Mammary epithelial cell (primary cell): ENCODE measurements at regions not wholly inside any gene's neighbourhood (a gene's known extent, or its start where the extent isn't known, plus 50 kb on each side); places are given as distances from the start of the nearest gene placed in this dataset.

Source experiments
- CTCF ChIP-seq, 2 donors: IDR thresholded peaks in 1 of 2; conservative IDR thresholded peaks in 1 of 2; 2 replicates each; pipeline ENCODE4 v1.5.1; 2011 to 2012; ENCODE audit warnings: inconsistent platforms in 2 of 2, low read length in 2 of 2, mild to moderate bottlenecking in 2 of 2, control low read depth in 1 of 2, low read depth in 1 of 2; ENCODE audit not compliant: insufficient read depth in 1 of 2; ENCODE audit errors: extremely low read depth in 1 of 2
- EZH2 ChIP-seq: IDR thresholded peaks from 2 replicates; pipeline ENCODE4 v1.6.1; 2012; ENCODE audit warnings: low read length, inconsistent platforms, borderline replicate concordance

DNA sequence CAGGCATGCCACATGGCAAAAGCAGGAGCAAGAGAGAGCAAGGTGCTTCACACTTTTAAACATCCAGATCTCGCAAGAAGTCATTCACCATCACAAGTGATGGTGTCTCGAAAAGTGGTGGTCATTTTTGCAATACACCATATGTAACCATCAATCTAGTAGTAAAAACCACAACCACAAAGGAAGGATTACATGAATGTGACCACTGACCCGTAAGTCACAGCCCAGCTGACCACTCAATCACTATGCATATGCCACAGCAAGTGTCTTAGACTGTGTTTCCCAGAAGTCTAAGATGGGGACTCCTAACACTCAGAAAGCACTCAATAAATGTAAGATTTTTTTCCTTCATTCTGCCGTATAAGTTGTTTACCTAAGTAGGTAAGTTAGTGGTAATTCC, 76.9 kb downstream of the FH start:
- TF ChIP-seq CTCF (conservative IDR thresholded peaks at IDR 0.05 in 1 of 2, IDR thresholded peaks at IDR 0.05 in 1 of 2; ENCODE audit: extremely low read depth in 1 of 2, insufficient read depth in 1 of 2, low read depth in 1 of 2, low read length in 2 of 2) (no peak), EZH2 (no peak)
